Endodermal cell (in vitro differentiated cells): ENCODE measurements at regions not wholly inside any gene's neighbourhood (a gene's known extent, or its start where the extent isn't known, plus 50 kb on each side); places are given as distances from the start of the nearest gene placed in this dataset.
"Not testable (repeated sequence)": the region's sequence is repeated elsewhere in the genome, so short reads cannot be mapped to it uniquely, and the experiment has no call there.

Source experiments
- DNase-seq: peaks from one replicate; pipeline ENCODE4 v3.0.0-alpha.2; 2017
- H3K27ac ChIP-seq: 2 replicates; pipeline ENCODE4 v1.5.1; 2013; ENCODE audit warnings: mild to moderate bottlenecking, low read depth, low read length, moderate library complexity
- H3K27me3 ChIP-seq: 2 replicates; pipeline ENCODE4 v1.6.1; 2013; ENCODE audit warnings: mild to moderate bottlenecking, low read length, moderate library complexity; ENCODE audit not compliant: insufficient read depth, control insufficient read depth, poor library complexity, severe bottlenecking
- H3K36me3 ChIP-seq: 2 replicates; pipeline ENCODE4 v1.7.0; 2013; ENCODE audit warnings: mild to moderate bottlenecking, low read length, moderate library complexity; ENCODE audit not compliant: control insufficient read depth, insufficient read depth
- H3K4me1 ChIP-seq: one replicate; pipeline ENCODE4 v1.7.0; 2013; ENCODE audit warnings: low read length; ENCODE audit not compliant: control insufficient read depth, insufficient read depth
- H3K4me3 ChIP-seq: 2 replicates; pipeline ENCODE4 v1.5.1; 2013; ENCODE audit warnings: mild to moderate bottlenecking, low read length, moderate library complexity
- H3K9ac ChIP-seq: 2 replicates; pipeline ENCODE4 v1.6.1; 2013; ENCODE audit warnings: mild to moderate bottlenecking, low read length, moderate library complexity; ENCODE audit not compliant: poor library complexity, severe bottlenecking; ENCODE audit errors: extremely low read depth
- H3K9me3 ChIP-seq: 2 replicates; pipeline ENCODE4 v1.6.1; 2013; ENCODE audit warnings: mild to moderate bottlenecking, low read length, moderate library complexity; ENCODE audit not compliant: control insufficient read depth
- H3K27ac Mint-ChIP-seq: 2 replicates; pipeline ENCODE4 v1.8.0; 2020; ENCODE audit warnings: mixed read lengths
- H3K27me3 Mint-ChIP-seq: 2 replicates; pipeline ENCODE4 v1.8.0; 2021; ENCODE audit warnings: mild to moderate bottlenecking, mixed read lengths; ENCODE audit not compliant: insufficient read depth
- H3K36me3 Mint-ChIP-seq: 2 replicates; pipeline ENCODE4 v1.8.0; 2020; ENCODE audit warnings: low read depth, mixed read lengths
- H3K4me1 Mint-ChIP-seq: 2 replicates; pipeline ENCODE4 v1.8.0; 2020; ENCODE audit warnings: mixed read lengths
- H3K4me3 Mint-ChIP-seq: 2 replicates; pipeline ENCODE4 v1.8.0; 2020; ENCODE audit warnings: mild to moderate bottlenecking, moderate library complexity, mixed read lengths
- H3K9me3 Mint-ChIP-seq: 2 replicates; pipeline ENCODE4 v1.8.0; 2020; ENCODE audit warnings: mild to moderate bottlenecking, mixed read lengths
- WGBS, 2 experiments: methylation state at CpG; one replicate each; pipeline versions ENCODE4 v1.1.5 to v1.1.7; 2013; ENCODE audit warnings: missing lambda C conversion rate in 2 of 2, mixed read lengths in 1 of 2; ENCODE audit not compliant: insufficient coverage in 1 of 2, insufficient read length in 1 of 2; 5-methylcytosine and 5-hydroxymethylcytosine counted together
- TF ChIP-seq, protein P1 (sequence below): fragments of 200-600 bp; sonication (generic); conservative IDR thresholded peaks from 2 replicates; pipeline ENCODE4 v1.5.0; 2021; ENCODE audit warnings: antibody characterized with exemption, mild to moderate bottlenecking

DNA sequence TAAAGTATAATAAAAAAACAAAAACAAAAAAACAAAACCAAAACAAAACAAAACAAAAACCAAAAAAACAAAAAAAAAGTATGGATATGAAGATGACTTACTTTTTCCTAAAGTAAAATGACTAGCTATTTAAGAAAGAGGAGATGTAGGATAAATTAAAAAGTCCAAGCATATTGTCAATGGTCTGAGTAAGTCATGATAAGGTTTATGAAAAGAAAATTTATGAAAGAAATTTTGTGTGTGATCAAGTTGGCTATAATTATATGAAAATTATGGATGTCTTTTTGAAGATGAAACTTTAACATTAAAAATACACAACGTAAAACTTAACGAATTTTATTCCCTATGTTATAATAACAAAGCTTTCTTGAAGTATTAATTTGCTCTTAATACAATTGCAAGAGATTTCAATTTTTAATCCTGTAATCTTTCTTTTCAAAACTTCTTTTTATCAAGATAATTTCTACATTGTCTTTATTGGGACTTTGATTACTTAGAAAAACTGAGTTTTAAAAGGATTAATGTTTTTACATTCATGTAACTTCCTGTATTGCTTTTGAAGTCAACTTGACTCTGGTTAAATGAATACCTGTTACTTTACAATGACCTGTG, 200.9 kb upstream of the IVNS1ABP start:
- WGBS, 2 experiments = no CpG with 5 or more reads among the region's 2 CpGs
- Histone ChIP-seq H3K36me3 (no peaks in the 10 kb centered on the region), H3K4me3 (peak overlapping the region; percentile 65), H3K27ac (no peak overlapping the region), H3K9me3 (peaks cover 61% of the 10 kb centered on the region), H3K27me3 (no peaks in the 10 kb centered on the region), H3K9ac (no peak overlapping the region), H3K4me1 (no peaks in the 10 kb centered on the region)
- peaks cover 58% of the 10 kb centered on the region for H3K9me3 Mint-ChIP-seq
- H3K4me1 Mint-ChIP-seq = no peaks in the 10 kb centered on the region
- H3K4me3 Mint-ChIP-seq = no peak overlapping the region
- TF ChIP-seq, protein P1, sequence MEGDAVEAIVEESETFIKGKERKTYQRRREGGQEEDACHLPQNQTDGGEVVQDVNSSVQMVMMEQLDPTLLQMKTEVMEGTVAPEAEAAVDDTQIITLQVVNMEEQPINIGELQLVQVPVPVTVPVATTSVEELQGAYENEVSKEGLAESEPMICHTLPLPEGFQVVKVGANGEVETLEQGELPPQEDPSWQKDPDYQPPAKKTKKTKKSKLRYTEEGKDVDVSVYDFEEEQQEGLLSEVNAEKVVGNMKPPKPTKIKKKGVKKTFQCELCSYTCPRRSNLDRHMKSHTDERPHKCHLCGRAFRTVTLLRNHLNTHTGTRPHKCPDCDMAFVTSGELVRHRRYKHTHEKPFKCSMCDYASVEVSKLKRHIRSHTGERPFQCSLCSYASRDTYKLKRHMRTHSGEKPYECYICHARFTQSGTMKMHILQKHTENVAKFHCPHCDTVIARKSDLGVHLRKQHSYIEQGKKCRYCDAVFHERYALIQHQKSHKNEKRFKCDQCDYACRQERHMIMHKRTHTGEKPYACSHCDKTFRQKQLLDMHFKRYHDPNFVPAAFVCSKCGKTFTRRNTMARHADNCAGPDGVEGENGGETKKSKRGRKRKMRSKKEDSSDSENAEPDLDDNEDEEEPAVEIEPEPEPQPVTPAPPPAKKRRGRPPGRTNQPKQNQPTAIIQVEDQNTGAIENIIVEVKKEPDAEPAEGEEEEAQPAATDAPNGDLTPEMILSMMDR = no peak
- H3K36me3 Mint-ChIP-seq = peaks cover 10% of the 10 kb centered on the region
- H3K27ac Mint-ChIP-seq = no peak overlapping the region
- H3K27me3 Mint-ChIP-seq = no peaks in the 10 kb centered on the region
- DNase-seq = no peak

DNA sequence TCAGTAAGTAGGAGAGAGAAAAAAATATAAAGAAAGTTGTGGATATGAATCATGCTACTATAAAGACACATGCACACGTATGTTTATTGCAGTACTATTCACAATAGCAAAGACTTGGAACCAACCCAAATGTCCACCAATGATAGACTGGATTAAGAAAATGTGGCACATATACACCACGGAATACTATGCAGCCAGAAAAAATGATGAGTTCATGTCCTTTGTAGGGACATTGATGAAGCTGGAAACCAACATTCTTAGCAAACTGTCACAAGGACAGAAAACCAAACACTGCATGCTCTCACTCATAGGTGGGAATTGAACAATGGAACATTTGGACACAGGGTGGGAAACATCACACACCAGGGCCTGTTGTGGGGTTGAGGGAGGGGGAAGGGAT, 200.3 kb upstream of the IVNS1ABP start:
- DNase-seq, H3K4me1 ChIP-seq, H3K27me3 Mint-ChIP-seq, H3K27ac ChIP-seq, H3K36me3 ChIP-seq, H3K27ac Mint-ChIP-seq, H3K4me1 Mint-ChIP-seq, H3K27me3 ChIP-seq, H3K9ac ChIP-seq, H3K4me3 Mint-ChIP-seq: not testable (repeated sequence)
- Mint-ChIP-seq H3K36me3 (peaks cover 10% of the 10 kb centered on the region), H3K9me3 (peaks cover 57% of the 10 kb centered on the region)
- peak overlapping the region; percentile 65 for H3K4me3 ChIP-seq
- 100% methylated on average over 2 of the region's 2 CpGs; no CpG with 5 or more reads in 1 of the 2 experiments for WGBS, 2 experiments
- peaks cover 58% of the 10 kb centered on the region for H3K9me3 ChIP-seq

DNA sequence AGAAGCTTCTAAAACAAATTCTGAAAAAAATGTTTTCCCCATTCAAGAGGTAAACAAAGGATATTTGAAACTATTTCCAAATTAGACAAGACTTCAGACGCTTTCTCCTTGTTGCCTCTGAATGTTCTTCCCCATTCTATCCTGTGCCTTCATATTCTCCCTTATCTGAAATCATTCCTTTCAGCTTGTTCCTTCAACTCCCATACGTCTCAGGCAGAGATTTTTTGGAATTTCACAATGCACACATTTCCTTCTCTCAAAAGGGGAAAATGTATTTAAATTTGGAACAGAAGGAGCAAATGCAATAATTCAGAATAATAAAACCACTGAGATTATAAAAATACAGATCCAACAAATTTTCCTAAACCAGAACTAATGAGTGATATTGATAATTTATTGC, 198.7 kb upstream of the IVNS1ABP start:
- peaks cover 8% of the 10 kb centered on the region for H3K36me3 Mint-ChIP-seq
- 92 to 93% methylated on average over 1 to 2 of the region's 2 CpGs for WGBS, 2 experiments
- Histone ChIP-seq H3K36me3 (no peaks in the 10 kb centered on the region), H3K27me3 (no peaks in the 10 kb centered on the region), H3K4me1 (no peaks in the 10 kb centered on the region), H3K27ac (no peak overlapping the region), H3K9ac (no peak overlapping the region), H3K4me3 (no peak overlapping the region), H3K9me3 (peaks cover 49% of the 10 kb centered on the region)
- H3K4me1 Mint-ChIP-seq = no peaks in the 10 kb centered on the region
- H3K9me3 Mint-ChIP-seq = peaks cover 51% of the 10 kb centered on the region
- no peak overlapping the region for H3K4me3 Mint-ChIP-seq
- TF ChIP-seq, protein P1 = no peak
- no peak for DNase-seq
- no peaks in the 10 kb centered on the region for H3K27me3 Mint-ChIP-seq
- H3K27ac Mint-ChIP-seq = no peak overlapping the region

DNA sequence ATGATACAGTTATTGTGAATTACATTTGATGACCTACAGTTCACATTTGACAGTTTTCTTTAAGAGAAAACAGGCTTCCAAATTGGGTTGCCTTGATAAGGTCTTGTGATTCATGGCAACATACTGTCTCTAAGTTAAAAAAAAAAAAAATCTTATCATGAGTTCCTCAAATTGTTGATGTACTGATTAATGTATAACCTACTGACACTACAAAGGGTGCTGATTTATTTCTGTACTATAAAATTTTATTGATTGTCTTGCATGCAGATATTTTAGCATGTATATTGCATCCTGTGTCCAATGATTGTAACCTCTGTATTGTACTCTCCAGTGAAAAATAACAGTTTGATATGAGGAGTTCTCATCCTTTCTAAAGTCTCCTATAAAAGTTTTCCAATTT, 197.3 kb upstream of the IVNS1ABP start:
- no peak overlapping the region for H3K27ac Mint-ChIP-seq

More for the DNA sequence above, 197.3 kb upstream of the IVNS1ABP start:
- peaks cover 36% of the 10 kb centered on the region for H3K9me3 ChIP-seq
- DNase-seq = no peak
- peaks cover 40% of the 10 kb centered on the region for H3K9me3 Mint-ChIP-seq
- H3K27ac ChIP-seq = no peak overlapping the region
- no peaks in the 10 kb centered on the region for H3K27me3 ChIP-seq
- TF ChIP-seq, protein P1 = no peak
- no peak overlapping the region for H3K4me3 Mint-ChIP-seq
- H3K4me1 ChIP-seq = no peaks in the 10 kb centered on the region
- H3K36me3 ChIP-seq = no peaks in the 10 kb centered on the region
- H3K4me3 ChIP-seq = no peak overlapping the region
- no peaks in the 10 kb centered on the region for H3K27me3 Mint-ChIP-seq
- H3K9ac ChIP-seq = no peak overlapping the region
- peaks cover 3% of the 10 kb centered on the region for H3K36me3 Mint-ChIP-seq
- H3K4me1 Mint-ChIP-seq = no peaks in the 10 kb centered on the region
